GM12891 (cell line): ENCODE measurements at regions not wholly inside any gene's neighbourhood (a gene's known extent, or its start where the extent isn't known, plus 50 kb on each side); places are given as distances from the start of the nearest gene placed in this dataset.

Experiments
- PAX5 ChIP-seq: IDR thresholded peaks from 2 replicates; pipeline ENCODE4 v1.6.1; 2011; ENCODE audit warnings: low read length, moderate library complexity, mild to moderate bottlenecking; ENCODE audit not compliant: insufficient read depth, severe bottlenecking
- POLR2A ChIP-seq: IDR thresholded peaks from 2 replicates; pipeline ENCODE4 v1.6.1; 2011; ENCODE audit warnings: low read depth, low read length, control low read depth
- POLR2AphosphoS5 ChIP-seq: IDR thresholded peaks from 2 replicates; pipeline ENCODE4 v1.6.1; 2011; ENCODE audit warnings: low read depth, low read length, control low read depth
- SPI1 ChIP-seq: IDR thresholded peaks from 2 replicates; pipeline ENCODE4 v1.6.1; 2011; ENCODE audit warnings: low read depth, low read length, control low read depth

GRCh38 chr2:145015561-145015960, 495.6 kb upstream of the ZEB2 start:
- no peak for TF ChIP-seq POLR2A
- no peak for TF ChIP-seq SPI1
- no peak for TF ChIP-seq POLR2AphosphoS5
- TF ChIP-seq PAX5, result no peak
